ENCODE measurements at regions not wholly inside any gene's neighbourhood (a gene's known extent, or its start where the extent isn't known, plus 50 kb on each side); places are given as distances from the start of the nearest gene placed in this dataset.
A peak's percentile ranks its signal among the peaks of the same experiment; 100 is the strongest.

DNA sequence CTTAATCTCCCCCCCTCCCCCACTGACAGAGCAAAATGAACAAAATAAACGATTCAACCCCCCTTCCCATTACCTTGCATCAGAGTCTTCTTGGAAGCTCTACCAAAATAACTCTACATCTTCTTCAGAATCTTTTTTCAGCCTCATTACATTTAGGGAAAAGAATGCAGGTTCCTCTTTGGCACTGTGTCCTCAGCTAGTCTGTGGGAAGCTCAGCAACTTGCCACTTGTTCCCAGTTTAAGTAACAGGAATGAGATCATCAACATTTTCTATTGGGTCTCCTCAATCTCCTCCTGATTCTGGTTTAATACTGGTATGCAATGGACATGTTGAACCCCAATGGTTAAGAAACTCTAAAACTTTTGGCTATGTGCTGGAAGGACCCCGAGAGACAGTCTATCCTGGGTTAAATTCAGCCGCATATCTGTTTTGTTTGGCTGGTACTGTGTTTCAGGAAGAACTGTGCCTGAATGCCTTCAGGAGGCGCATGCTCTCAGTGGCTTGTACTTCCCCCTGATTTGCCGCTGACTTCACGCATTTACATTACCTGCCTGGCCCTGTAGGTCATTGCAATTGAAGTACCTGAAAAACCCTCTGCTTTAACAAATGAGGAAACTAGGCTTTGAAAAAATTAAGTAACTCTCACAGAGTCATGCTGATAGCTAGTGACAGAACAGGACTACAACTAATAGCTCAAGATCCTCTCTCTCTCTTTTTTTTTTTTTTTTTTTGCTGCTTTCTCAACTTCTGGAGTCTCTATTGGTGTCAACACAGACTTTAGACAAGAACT is 78.1 kb upstream of the HMHB1 start:
- DNase-seq (no peak), ATAC-seq (ENCODE audit: poor library complexity) (peak; percentile 71)
- intact Hi-C loops (cut with DNase I): no loop called here

DNA sequence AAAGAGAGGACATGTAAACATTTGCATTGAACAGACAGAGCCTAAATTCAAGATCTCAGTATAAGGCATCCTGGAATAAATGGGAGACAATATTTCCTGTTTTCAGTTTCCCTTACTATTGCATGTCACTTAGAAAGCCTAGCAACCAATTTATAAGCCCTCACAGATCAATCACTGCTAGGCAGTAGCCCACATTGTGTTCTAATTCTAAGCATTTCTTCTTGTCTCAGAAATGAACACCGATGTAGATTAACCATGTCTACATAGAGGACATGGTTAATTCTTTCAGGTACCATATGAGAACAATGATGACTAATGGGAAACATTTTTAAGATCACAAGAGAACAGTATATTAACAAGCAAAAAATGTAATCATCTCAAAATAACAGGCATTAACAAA is 79.6 kb upstream of the HMHB1 start:
- intact Hi-C loops (cut with DNase I): no loop called here
- DNase-seq: no peak
- ATAC-seq (ENCODE audit: poor library complexity): no peak

DNA sequence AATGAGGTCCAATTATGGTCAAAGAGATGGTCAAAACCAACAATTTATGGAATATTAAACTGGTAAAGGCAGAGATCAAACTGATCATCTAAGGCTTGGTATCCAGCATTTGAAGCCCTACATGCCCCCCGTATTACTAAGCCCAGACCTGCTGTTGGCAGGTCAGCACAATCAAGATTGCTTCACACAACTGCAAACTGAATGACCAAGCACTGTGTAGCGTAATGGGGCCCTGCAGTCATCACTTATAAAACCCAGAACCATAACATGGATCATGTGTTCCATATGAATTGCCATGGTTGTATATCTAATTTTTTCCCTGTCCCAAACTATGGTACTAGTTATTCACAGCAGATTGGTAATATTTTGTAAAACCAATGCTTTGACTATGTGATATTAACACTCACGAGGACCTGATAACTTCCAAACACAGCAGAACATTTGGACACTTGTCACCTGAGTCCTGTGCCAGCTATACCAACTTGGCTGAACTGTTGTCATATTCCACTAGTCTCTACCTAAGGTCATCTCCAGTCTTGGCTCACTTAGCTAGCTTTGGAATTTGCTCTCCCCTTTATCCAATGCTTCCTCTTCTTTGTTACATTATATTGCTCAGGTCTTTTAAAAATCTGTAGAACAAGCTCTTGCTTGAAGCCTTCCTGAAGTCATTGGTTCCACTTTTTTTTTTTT is 81.7 kb upstream of the HMHB1 start:
- intact Hi-C loops (cut with DNase I): no loop called here
- peak; percentile 70 for ATAC-seq (ENCODE audit: poor library complexity)
- DNase-seq: no peak

DNA sequence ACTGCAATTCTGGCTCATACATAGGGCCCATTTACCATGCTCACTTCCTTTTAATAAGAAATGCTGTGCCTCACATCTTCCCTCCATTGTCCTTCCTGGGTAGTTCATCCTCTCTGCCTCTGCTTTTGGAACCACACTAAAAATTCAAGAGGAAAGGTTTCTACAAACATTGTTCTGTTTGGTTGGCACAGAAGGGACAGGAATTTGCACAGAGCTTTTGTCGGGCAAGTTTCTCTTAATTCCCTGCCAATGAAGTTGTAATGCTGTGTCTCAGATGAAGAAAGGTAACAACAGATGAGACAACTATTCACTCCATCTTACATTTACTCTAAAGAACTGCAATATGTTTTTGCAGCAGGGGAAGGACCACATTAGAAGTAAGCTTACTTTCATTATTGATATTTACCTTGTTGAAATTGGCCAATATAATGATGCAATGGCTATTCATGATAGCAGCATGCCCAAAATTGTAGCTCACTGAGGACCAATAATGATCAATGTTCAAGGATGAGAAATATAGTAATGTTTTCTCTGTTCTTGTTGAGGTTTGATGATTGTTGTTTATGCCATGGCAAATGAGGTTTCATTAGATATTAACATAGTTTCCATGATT is 82.5 kb upstream of the HMHB1 start:
- DNase-seq (no peak), ATAC-seq (ENCODE audit: poor library complexity) (no peak)
- intact Hi-C loops (cut with DNase I): no loop called here

DNA sequence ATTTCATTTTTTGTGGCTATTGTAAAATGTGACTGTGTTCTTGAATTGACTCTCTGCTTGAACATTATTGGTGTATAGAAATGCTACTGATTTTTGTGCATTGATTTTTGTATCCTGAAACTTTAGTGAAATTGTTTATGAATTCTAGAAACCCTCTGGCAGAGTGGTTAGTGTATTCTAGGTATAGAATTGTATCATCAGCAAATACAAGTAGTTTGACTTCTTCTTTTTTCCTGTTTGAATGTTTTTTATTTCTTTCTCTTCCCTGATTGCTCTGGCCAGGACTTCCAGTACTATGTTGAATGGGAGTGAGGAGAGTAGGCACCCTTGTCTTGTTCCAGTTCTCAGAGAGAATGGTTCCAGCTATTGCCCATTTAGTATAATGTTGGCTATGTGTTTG is 88.8 kb upstream of the HMHB1 start:
- no peak for ATAC-seq (ENCODE audit: poor library complexity)
- intact Hi-C loops (cut with DNase I): no loop called here
- DNase-seq: no peak

DNA sequence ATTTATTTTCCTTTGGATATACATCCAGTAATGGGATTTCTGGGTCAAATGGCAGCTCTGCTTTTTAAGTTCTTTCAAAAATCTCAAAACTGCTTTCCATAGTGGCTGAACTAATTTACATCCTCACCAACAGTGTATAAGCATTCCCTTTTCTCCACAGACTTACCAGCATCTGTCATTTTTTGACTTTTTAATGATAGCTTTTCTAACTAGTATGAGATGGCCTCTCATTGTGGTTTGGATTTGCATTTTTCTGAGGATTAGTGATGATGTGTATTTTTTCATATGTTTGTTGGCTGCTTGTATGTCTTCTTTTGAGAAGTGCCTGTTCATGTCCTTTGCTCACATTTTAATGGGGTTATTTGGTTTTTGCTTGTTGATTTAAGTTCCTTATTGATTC is 90.0 kb upstream of the HMHB1 start:
- ATAC-seq (ENCODE audit: poor library complexity): no peak
- DNase-seq: no peak
- intact Hi-C loops (cut with DNase I): no loop called here

DNA sequence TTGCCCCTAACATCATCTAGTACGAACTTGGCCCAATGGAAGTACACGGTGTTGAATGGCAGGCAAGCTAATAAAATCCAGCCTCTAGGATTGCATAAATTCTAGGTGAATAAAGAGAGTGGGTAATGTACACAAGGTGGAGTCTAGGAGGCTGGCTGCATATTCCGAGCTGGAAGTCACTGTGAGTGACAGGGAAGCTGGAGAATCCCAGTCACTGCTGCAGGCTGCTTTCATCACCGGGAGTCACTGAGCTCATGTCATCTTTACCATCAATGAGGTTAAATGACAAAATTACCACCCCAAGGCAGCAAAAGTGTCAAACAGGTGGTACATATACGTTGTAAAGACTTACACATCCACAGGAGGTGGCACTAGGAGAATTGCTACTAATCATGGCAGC is 91.3 kb upstream of the HMHB1 start:
- intact Hi-C loops (cut with DNase I): no loop called here
- no peak for ATAC-seq (ENCODE audit: poor library complexity)

DNA sequence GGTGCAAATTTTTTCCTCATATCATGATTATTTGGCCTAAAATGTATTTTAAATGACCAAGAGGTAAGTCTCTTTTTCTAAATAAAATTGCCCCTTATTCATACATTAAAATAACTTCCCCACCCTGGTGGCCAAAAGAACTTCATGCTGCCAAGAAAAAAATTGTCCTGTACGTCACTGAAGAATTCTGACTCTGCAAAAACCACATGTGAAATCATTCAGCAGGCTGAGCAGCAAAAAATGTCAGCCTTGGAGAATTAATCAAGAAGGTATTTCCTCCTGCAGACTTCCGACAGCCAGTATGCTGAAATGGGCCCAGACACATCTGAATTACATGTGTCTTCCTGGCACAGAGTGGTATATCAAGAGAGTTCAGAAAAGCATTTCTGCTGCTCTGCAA is 94.6 kb upstream of the HMHB1 start:
- ATAC-seq (ENCODE audit: poor library complexity): peak; percentile 40
- DNase-seq: no peak
- intact Hi-C loops (cut with DNase I): no loop called here

More for the DNA sequence above, 91.3 kb upstream of the HMHB1 start:
- DNase-seq: no peak

DNA sequence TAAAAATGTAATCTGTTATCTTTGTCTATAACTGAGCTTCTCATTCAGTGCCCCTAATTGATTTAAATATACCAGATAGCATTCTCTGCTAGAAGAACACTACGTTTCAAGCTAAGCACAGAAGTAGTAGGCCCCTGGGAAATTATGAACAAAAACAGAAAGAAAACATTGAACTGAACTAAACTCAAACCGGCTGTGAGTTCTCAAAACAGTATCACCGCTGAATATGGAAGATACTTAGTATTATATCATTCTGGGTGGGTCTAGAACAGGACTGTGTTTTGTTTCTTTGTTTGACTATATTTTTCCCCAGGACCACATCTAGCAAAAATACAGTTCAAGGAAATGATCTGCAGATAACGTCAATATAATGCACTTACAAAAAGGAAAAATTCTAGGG is 95.1 kb upstream of the HMHB1 start:
- DNase-seq: no peak
- intact Hi-C loops (cut with DNase I): no loop called here
- ATAC-seq (ENCODE audit: poor library complexity): peak; percentile 71

DNA sequence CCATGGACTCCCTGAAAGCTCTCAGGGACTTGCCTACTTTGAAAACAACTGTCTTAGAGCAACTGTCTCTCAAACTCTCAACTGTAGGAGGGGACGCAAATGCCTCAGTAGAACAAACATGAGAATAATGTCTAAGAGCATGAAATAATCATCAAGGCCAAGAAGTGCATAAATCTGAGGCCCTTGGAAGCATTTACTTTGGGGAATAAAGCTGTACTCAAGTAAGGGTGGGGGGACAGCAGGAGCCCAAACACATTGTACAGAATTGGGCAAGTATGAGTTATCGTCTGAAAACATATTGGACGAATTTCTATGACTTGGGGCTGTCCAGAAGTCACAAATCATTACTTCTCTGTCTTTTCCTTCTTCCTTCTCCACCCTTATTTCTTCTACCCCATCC is 96.3 kb upstream of the HMHB1 start:
- intact Hi-C loops (cut with DNase I): no loop called here
- ATAC-seq (ENCODE audit: poor library complexity) (no peak), DNase-seq (no peak)

DNA sequence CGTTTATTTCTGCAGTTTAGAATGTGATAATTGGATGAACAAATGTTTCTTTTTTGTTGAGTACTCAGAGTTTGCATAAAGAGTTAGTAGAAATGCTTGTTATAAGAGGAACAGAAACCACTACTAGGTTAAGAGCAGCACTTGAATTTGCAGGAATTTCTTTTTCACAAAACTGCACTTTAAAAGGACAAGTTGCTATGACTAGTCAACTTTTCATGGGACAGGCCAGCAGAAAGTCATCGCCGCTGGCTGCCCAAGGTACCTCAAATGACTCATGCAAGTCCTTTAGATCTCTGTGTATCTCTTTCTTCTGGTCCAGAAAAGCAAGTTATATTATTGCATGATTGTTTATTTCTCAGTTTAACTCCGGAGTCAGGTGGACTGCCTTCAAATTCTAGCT is 97.3 kb upstream of the HMHB1 start:
- no peak for ATAC-seq (ENCODE audit: poor library complexity)
- DNase-seq: no peak
- intact Hi-C loops (cut with DNase I): no loop called here

DNA sequence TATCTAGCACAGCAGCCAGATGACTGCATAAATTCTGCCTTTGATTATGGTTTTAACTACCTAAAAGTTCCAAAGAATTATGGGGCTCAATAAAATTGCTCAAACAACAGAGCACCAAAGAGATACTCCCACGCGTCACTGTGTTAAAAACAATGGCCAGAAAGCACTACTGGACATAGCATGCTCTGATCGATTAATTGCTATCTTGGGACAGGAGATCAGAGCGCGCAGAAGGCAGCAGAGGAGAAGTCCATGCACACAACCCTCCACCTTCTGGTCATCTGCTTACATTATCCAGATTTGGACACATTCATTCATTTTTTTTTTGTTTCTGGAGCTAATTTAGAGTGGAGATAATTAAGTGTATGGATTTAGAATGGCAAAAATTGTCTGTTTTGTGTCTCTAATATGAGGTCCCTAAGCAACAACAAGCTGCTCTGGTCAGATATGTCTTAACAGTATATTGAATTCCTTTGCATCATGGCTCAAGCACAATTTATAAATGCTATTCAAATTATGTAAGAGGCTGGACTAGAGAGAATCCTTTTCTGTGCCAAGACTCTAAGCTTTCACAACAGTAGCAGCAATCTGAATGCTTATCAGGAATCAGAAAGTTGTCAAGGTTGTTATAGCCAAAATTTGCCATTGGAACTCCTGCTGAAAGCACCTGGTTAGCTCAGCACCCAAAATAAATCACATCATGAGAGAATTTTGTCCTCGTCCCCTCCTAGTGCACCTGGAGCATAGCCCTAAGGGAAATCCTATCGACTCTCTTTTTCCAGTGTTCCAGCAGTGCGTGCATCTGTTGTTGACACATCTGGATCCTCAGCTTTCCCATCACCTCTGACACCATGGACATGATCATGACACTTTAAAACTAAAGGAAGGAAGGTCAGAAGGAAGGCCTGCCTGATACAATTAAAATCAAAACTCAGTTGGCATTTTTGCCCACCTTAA is 98.6 kb upstream of the HMHB1 start:
- intact Hi-C loops (cut with DNase I): no loop called here
- DNase-seq (no peak), ATAC-seq (ENCODE audit: poor library complexity) (peak; percentile 59)

DNA sequence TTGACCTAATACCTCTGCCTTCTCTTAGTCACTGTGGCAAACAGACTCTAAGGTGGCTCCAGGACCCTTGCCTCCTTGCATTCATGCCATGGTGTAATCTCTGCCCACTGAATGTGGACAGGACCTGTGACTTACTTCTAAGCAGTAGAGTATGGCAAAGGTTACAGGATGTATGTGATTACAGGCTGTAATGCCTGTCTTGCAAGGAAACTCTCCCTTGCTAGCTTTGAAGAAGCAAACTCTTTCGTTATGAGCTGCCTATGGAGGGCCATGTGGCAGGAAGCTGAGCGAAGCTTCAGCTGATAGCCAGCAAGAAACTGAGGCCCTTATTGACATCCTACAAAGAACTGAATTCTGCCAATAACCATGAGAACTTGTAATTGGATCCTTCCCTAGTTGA is 103.3 kb upstream of the HMHB1 start:
- intact Hi-C loops (cut with DNase I): no loop called here
- DNase-seq (no peak), ATAC-seq (ENCODE audit: poor library complexity) (no peak)

DNA sequence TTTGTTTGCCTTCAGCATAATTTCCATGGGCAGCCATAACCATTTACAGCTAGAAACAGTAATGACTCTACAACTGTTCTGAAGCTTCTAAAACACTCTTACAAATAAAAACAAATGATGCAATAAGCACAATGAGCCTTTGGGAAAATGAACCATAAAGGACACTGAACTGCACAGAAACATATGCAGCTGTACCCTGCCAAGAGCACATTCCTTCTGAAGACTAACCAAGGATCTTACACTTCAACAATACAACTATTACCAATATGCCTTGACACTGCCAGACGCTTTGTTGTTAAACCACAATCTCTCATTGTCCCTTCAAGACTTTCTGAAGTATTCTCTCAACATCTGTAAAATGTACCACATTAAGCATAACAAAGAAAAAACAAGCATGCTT is 104.2 kb upstream of the HMHB1 start:
- no peak for ATAC-seq (ENCODE audit: poor library complexity)
- intact Hi-C loops (cut with DNase I): no loop called here

DNA sequence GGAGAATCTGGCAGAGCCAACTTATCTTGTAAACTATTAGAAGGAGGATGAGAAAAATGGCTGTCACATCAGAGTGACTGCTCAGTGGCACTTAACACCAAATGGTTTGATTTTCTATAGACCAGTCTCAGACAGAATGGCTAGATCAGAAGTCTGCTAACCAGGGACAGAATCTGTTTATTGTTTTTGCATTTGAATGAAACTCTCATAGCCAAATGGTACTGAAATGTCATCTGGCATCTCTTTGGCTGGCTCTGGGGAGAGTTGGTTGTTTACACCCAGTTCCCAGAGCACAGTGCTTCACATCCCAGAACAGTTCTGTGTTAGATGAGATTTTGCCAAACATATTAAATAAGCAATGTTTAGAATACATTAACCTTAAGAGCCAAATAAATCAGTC is 106.6 kb upstream of the HMHB1 start:
- intact Hi-C loops (cut with DNase I): no loop called here
- no peak for ATAC-seq (ENCODE audit: poor library complexity)
- no peak for DNase-seq

More for the DNA sequence above, 104.2 kb upstream of the HMHB1 start:
- DNase-seq: no peak

DNA sequence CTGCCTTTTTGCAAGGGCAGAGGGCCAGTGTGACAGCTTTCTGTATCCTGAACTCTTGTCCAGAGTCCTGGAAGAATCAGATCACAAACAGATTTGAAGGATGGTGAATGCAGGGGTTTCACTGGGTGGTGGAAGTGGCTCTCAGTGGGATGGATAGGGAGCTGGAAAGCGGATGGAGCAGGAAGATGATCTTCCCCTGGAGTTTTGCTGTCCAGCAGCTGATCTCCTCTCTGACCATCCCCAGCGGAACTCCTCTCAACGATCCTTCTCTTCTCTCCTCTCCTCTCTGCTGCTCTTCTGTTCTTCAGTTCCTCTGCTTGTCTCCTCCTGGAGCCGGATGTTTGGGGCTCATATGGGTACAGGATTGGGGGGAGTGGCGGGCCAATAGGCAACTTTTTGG is 108.3 kb upstream of the HMHB1 start:
- ATAC-seq (ENCODE audit: poor library complexity) (no peak), DNase-seq (no peak)
- intact Hi-C loops (cut with DNase I): no loop called here

DNA sequence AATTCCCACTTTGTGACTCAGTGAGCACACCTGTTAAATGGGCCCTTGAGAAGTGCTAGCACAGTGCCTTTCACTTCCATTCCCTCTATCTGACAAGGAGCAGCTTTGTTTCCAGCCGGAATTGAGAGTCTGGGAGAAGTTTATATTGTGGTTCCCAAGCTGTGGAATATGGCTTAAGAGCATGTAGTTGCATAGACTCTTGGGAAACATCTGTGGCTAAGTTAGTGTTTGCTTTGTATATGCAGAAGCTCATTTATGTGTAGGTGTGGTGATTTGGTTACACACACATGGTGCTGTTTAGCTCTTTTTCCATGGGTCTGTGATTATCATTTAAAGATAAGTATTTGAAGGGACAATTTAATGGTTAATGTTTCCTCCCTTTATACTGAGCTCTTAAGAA is 110.5 kb upstream of the HMHB1 start:
- DNase-seq: no peak
- ATAC-seq (ENCODE audit: poor library complexity): no peak
- intact Hi-C loops (cut with DNase I): no loop called here

DNA sequence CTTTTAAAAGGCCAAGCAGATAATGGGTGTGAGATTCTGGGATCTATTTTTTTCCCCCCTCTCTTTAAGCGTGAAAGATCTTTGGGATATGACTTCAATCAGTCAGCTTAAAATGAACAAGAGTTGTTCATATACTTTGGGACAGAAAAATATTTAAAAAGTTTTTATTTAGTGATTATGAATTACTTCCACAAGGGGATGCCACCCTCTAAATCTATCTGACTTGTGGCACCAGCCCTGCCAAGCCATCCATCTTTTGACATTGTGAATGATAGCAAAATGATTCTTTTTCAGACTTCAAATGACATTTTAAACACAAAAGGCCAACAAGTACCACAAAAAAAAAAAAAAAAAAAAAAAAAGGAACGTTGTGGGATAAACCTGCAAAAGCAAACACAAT is 111.0 kb upstream of the HMHB1 start:
- DNase-seq (no peak), ATAC-seq (ENCODE audit: poor library complexity) (no peak)
- intact Hi-C loops (cut with DNase I): no loop called here

DNA sequence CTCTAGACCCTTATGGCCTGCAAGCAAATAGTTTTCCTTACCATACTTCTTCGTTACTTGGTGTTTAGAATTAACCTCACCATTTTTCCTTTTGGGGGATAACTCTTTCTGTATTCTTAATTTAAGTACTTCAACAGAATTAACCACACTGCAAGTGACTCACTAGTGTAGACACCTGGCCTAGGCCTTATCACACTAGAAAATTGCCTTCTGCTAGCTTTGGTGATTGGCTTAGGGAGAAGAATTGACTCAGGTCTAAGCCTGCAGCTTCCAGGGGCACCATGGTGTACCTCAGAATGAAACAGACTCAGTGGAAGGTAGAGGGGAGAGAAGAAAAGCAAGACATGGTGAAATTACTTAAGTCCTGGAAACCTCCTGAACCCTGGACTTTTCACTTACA is 112.8 kb upstream of the HMHB1 start:
- DNase-seq (no peak), ATAC-seq (ENCODE audit: poor library complexity) (no peak)
- intact Hi-C loops (cut with DNase I): no loop called here

All from Right ventricle myocardium superior (tissue), 1 donor.